Breast epithelium (tissue), 4 donors: ENCODE measurements at regions not wholly inside any gene's neighbourhood (a gene's known extent, or its start where the extent isn't known, plus 50 kb on each side); places are given as distances from the start of the nearest gene placed in this dataset.

Experiments
- DNase-seq, 2 donors: peaks; one replicate each; pipeline ENCODE4 v3.0.0-alpha.2; 2019; ENCODE audit warnings: low spot score in 2 of 2
- H3K27ac ChIP-seq, 2 donors: fragments of 200-600 bp; sonication (generic) in 1 of 2; one replicate each; pipeline ENCODE4 v1.5.1; 2016 to 2019; ENCODE audit warnings: mild to moderate bottlenecking in 1 of 2
- H3K27me3 ChIP-seq, 2 donors: fragments of 200-600 bp; sonication (generic) in 1 of 2; one replicate each; pipeline versions ENCODE4 v1.5.1 to v1.6.0; 2017 to 2019; ENCODE audit warnings: control low read depth in 1 of 2, mild to moderate bottlenecking in 1 of 2
- H3K36me3 ChIP-seq: fragments of 200-600 bp; one replicate; pipeline ENCODE4 v1.5.1; 2019
- H3K4me1 ChIP-seq, 2 donors: fragments of 200-600 bp; sonication (generic); one replicate each; pipeline ENCODE4 v1.5.1; 2016 to 2019; ENCODE audit warnings: control low read depth in 1 of 2
- H3K4me3 ChIP-seq, 3 donors: fragments of 200-600 bp; sonication (generic); 1 replicate in 2 of 3; 2 replicates in 1 of 3; pipeline ENCODE4 v1.5.1; 2016 to 2019; ENCODE audit warnings: mild to moderate bottlenecking in 3 of 3, moderate library complexity in 2 of 3
- H3K9me3 ChIP-seq, 2 donors: fragments of 200-600 bp; sonication (generic) in 1 of 2; one replicate each; pipeline ENCODE4 v1.5.1; 2016 to 2019; ENCODE audit warnings: control low read depth in 1 of 2
- POLR2A ChIP-seq: fragments of 450-650 bp; IDR thresholded peaks from one replicate; pipeline ENCODE4 v1.6.1; 2016; ENCODE audit warnings: antibody characterized with exemption, mild to moderate bottlenecking, moderate library complexity
- POLR2AphosphoS5 ChIP-seq, 3 donors: sonication (generic); formaldehyde crosslinking; IDR thresholded peaks; one replicate each; pipeline ENCODE4 v1.6.1; 2017; ENCODE audit warnings: antibody characterized with exemption in 3 of 3
- intact Hi-C: fragments of 100-400 bp; cut with DNase I; formaldehyde crosslinking; loops from one replicate; pipeline ENCODE4 v1.15.1; 2023; ENCODE audit warnings: low total_unique reads
- TF ChIP-seq, protein P1 (sequence below), 3 donors: fragments of 450-650 bp; IDR thresholded peaks; one replicate each; pipeline ENCODE4 v1.5.1; 2016 to 2017; ENCODE audit warnings: antibody characterized with exemption in 3 of 3, mild to moderate bottlenecking in 3 of 3, moderate library complexity in 3 of 3

DNA sequence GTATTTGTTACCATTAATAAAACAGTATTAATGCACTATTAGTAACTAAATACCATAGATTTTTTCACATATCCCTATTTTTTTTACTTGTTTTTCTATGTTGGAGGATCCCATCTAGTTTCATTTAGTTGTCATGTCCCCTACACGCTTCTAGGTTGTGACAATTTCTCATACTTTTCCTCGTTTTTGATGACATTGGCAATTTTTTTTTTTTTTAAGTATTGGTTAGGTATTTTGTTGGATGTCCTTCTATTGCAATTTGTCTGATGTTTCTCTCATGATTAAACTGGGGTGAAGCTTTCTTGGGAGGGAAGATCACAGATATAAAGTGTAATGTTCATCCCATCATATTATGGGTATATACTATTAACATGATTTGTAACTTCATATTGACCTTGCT is 409.1 kb upstream of the CNTN6 start:
- intact Hi-C loops, result no loop called here
- H3K9me3 ChIP-seq, result no peaks in the 10 kb centered on the region
- no peaks in the 10 kb centered on the region for H3K27me3 ChIP-seq
- no peak overlapping the region for H3K4me3 ChIP-seq
- DNase-seq, result no peak
- H3K4me1 ChIP-seq, result no peaks in the 10 kb centered on the region
- H3K27ac ChIP-seq, result no peak overlapping the region
- TF ChIP-seq, protein P1, sequence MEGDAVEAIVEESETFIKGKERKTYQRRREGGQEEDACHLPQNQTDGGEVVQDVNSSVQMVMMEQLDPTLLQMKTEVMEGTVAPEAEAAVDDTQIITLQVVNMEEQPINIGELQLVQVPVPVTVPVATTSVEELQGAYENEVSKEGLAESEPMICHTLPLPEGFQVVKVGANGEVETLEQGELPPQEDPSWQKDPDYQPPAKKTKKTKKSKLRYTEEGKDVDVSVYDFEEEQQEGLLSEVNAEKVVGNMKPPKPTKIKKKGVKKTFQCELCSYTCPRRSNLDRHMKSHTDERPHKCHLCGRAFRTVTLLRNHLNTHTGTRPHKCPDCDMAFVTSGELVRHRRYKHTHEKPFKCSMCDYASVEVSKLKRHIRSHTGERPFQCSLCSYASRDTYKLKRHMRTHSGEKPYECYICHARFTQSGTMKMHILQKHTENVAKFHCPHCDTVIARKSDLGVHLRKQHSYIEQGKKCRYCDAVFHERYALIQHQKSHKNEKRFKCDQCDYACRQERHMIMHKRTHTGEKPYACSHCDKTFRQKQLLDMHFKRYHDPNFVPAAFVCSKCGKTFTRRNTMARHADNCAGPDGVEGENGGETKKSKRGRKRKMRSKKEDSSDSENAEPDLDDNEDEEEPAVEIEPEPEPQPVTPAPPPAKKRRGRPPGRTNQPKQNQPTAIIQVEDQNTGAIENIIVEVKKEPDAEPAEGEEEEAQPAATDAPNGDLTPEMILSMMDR (IDR thresholded peaks at IDR 0.05), result no peak
- no peak for TF ChIP-seq POLR2AphosphoS5 (IDR thresholded peaks at IDR 0.05)
- TF ChIP-seq POLR2A, result no peak
- no peaks in the 10 kb centered on the region for H3K36me3 ChIP-seq

DNA sequence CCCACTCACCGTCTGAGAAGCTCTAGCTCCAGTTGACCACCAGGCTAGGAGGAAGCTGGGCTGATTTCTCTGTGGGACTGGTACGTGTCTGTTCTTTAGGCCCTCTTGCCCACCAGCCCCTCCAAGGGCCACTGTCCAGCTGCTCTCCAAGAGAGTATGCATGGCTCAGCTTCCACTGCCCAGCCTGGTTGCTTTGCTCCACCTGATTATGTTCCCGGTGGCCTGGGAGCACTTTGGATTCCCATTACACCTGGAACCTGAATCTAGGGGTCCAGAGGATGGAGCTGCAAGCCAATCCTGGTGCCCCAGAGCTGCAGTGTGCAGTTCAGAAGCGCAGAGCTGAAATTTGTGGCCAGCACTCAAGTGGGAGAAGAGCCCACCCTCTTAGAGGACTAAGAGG is 402.1 kb upstream of the CNTN6 start:
- H3K4me1 ChIP-seq, result no peaks in the 10 kb centered on the region
- H3K9me3 ChIP-seq, result peaks cover 4 to 9% of the 10 kb centered on the region in 2 donors
- H3K27me3 ChIP-seq, result no peaks in the 10 kb centered on the region
- TF ChIP-seq, protein P1 (IDR thresholded peaks at IDR 0.05), result no peak
- TF ChIP-seq POLR2A (no peak), POLR2AphosphoS5 (IDR thresholded peaks at IDR 0.05) (no peak)
- no peak overlapping the region for H3K27ac ChIP-seq
- H3K4me3 ChIP-seq, result no peak overlapping the region
- intact Hi-C loops, result no loop called here
- H3K36me3 ChIP-seq, result no peaks in the 10 kb centered on the region
- no peak for DNase-seq

DNA sequence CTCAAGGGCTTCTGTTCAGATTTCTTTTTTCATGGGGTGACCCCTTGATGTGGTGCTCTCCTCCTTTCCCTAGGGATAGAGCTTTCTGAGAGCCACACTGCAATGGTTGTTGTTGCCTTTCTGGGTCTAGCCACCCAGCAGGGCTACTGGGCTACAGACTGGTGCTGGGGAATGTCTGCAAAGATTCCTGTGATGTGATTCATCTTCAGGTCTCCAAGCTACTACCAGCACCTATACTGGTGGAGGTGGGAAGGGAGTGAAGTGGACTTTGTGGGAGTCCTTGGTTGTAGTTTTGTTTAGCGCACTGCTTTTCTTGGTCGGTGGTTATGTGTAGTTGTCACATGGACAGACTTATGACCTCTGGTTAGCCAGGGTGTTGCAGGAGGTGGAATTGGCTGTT is 392.3 kb upstream of the CNTN6 start:
- H3K27me3 ChIP-seq, result no peaks in the 10 kb centered on the region
- H3K27ac ChIP-seq, result no peak overlapping the region
- TF ChIP-seq, protein P1 (IDR thresholded peaks at IDR 0.05), result no peak
- TF ChIP-seq POLR2A, result no peak
- no peak for TF ChIP-seq POLR2AphosphoS5 (IDR thresholded peaks at IDR 0.05)
- no peaks in the 10 kb centered on the region for H3K36me3 ChIP-seq
- H3K4me3 ChIP-seq, result no peak overlapping the region
- DNase-seq, result no peak
- H3K4me1 ChIP-seq, result no peaks in the 10 kb centered on the region
- intact Hi-C loops, result no loop called here
- no peaks in the 10 kb centered on the region for H3K9me3 ChIP-seq

DNA sequence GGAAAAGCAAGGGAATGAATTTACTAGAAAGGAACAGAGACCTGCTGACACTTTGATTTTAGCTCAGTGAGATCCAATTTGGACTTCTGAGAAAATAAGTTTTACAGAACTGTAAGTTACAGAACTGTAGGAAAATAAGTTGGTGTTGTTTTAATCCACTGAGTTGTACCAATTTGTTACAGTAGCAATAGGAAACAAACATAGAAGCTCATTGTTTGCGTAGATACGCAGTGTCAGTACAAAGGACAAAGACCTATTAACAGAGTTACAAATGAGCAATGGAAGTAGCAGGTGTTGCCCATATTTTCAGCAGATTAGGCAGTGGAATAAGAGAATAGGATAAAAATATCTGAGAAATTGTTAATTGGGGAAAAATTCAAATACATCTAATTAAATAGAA is 385.8 kb upstream of the CNTN6 start:
- TF ChIP-seq POLR2AphosphoS5 (IDR thresholded peaks at IDR 0.05) (no peak), POLR2A (no peak)
- TF ChIP-seq, protein P1 (IDR thresholded peaks at IDR 0.05), result no peak
- Histone ChIP-seq H3K4me1 (no peaks in the 10 kb centered on the region), H3K36me3 (no peaks in the 10 kb centered on the region), H3K27ac (no peak overlapping the region), H3K9me3 (no peaks in the 10 kb centered on the region), H3K4me3 (no peak overlapping the region), H3K27me3 (no peaks in the 10 kb centered on the region)
- DNase-seq, result no peak
- intact Hi-C loops, result no loop called here

DNA sequence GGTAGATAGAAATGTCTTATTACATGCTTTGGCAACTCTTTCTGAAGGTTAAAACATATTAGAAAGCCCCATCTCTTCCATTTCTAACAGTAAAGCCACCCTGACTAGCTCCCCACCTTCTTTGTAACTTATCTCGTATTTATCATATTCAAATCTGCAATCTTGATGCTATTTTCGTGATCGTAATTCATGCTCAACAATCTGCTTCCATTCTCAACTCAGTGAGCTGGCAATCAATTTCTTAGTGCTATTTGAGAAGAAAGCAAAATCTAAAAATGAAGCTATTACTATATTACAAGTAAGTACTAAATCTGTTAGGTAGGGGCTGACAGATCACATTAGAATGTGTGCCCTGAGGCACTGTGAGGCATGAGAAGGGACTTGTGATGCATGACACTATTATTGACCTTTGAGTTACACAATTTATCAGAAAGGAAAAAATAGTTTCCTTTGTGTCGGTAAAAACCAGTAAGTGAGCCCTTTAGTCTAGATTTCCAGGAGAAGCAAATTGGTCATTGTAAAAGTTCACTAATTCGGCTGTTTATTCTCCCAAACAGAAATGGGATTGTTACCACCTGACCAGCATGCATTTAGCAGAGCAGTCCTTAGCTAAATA is 379.7 kb upstream of the CNTN6 start:
- H3K9me3 ChIP-seq, result peaks cover under 1 to 2% of the 10 kb centered on the region in 2 donors
- no peaks in the 10 kb centered on the region for H3K4me1 ChIP-seq
- no peaks in the 10 kb centered on the region for H3K36me3 ChIP-seq
- TF ChIP-seq POLR2A, result no peak
- no peak for TF ChIP-seq POLR2AphosphoS5 (IDR thresholded peaks at IDR 0.05)
- TF ChIP-seq, protein P1 (IDR thresholded peaks at IDR 0.05), result no peak
- no peaks in the 10 kb centered on the region for H3K27me3 ChIP-seq
- intact Hi-C loops, result no loop called here
- H3K27ac ChIP-seq, result no peak overlapping the region
- no peak for DNase-seq
- no peak overlapping the region for H3K4me3 ChIP-seq
